AML-193 (cell line): ENCODE measurements at regions not wholly inside any gene's neighbourhood (a gene's known extent, or its start where the extent isn't known, plus 50 kb on each side); places are given as distances from the start of the nearest gene placed in this dataset.
A peak's percentile ranks its signal among the peaks of the same experiment; 100 is the strongest.
"Not testable (repeated sequence)": the region's sequence is repeated elsewhere in the genome, so short reads cannot be mapped to it uniquely, and the experiment has no call there.

Experiments used
- DNase-seq, 2 experiments: peaks; one replicate each; lab custom pipeline; 2025; lab: John Stamatoyannopoulos, UW

DNA sequence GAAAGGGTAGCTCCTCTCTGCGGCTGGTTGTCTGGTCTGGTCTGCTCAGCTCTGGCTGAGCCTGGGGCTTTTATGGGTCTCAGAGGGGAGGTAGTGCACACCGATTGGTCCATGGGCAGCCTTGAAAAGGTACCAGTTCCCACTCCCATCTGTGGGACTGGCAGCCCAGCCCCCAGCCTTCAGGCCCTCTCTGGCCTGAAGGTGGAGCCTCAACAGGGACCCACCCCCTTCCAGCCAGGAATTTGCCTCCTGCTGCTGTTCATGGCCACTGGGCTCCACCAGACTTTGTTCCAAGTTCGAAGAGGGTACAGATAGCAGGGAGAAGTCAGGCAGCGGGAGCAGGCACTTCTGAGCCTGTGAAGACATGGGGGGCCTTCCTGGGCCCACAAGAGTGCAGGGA is 165.3 kb upstream of the SLC27A6 start:
- DNase-seq, result no peak

DNA sequence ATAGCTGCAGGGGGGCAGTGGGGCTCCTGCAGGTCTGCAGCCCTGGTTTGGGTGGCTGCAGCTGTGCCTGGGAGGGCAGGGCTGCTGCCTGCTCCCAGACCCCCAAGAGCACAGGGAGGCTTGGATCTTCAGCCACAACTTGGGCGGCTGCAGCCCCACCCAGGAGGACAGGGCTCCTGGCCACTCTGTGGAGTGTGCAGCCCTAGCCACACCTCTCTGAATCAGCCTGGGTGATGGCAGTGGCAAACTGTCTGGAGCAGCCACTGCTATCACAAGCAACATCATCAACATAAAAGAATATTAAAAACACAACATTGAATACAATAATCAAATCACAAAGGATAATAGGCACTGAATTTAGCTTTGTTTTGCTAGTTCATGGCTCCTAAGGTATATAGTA is 164.9 kb upstream of the SLC27A6 start:
- DNase-seq, result no peak

DNA sequence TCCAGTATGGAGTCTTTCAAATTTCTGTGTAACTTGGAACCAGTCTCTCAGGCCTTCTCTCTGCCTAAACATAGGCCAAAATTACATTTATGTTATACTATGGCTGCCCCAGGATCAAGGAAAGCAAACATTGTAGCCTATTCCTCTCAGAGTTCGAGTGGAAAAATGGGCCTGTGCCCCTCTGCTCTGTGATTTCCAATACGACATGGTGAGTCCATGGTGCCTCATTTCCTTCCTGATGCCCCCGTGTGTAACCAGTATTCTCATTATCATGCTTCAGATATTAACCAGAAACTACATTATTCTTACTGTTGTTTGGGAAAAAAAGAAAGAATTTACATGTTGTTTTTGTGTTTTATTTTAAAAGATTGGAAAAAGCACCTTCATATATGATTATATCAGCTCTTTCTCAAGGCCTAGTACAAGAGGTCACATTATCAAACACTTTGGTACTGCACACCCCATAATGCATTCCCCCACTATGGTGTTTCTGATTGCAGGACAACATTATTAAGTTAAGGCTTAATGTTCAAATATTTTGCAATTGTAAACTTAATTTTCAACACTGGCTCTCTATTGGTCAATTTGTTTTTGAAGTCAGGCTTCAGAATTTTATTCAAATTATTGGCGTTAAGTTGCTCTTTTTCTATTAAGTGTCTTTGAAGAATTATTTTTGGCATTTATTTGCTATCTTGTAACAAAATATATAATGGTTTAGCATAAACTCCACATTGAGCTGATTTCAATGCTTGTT is 151.8 kb upstream of the SLC27A6 start:
- DNase-seq, result no peak

DNA sequence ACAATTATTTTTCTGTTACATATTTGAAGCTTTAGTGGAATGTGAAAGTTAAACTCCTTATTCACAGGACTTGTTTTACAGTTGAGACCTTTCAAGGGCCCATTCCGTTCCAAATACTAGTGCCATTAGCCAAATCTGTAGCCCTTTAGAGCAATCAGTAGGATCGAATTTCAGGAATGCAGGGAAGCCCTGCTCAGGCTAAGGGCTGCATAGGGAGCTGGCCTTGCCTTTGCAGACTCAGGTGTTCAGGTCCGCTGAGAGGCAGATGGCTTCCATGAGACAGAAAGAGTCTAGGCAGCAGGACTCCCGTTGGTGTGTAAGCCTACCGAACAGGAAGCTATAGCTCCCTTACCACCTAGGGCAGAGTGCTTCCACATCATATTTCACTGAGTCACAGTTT is 150.1 kb upstream of the SLC27A6 start:
- DNase-seq, result no peak

DNA sequence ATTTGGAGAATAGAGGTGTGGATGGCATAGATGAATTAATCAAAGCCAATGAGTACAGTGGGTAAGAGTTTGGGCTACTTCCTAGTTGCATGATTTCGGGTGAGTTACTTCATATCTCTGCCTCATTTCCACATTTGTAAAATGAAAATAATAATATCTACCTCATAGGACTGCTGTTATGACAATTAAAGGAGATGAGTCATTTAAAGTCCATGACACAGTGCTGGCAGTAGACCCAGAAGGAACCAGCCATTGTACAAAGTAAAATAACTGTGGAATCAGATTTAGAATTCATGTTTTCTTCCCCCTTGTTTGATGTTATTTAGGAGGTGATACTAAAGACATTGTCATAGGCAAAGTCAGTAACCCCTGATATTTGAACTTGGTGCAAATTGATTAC is 139.5 kb upstream of the SLC27A6 start:
- DNase-seq, result no peak

DNA sequence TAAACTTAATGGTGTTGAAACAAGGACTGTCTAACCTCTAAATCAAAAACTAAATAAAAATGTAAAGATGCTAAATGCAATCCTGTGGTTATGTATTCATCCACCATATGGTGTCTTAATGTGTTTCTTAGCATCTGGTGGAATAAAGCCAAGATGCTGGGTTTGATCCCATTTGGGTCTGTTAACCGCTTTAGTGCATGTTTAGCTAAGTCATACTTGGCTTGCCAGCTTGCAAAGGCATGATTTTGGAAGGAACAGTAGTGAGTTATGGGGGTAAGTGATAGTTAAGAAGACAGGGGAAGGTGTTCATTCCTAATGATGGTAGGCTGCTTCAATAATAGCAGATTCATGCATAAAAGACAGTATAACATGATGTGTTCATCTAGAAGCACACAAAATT is 139.0 kb upstream of the SLC27A6 start:
- DNase-seq, result no peak

DNA sequence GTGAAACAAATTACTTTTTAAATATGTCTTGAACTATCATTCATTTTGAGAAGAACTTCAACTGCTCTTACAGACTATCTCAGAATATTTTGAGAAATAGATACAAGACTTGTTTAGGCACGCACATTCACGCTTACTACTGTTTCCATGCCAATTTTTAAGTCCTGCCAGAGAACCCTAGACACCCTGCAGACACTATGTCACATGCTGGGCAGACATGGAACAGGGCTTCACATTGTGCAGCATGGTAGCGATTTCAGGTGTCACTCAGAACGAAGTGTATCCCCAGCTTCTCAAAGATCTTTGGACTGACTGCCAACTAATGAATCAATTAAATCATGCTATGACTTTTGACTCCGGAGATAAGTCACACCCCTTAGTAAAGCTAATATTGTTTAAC is 128.7 kb upstream of the SLC27A6 start:
- DNase-seq, result no peak

DNA sequence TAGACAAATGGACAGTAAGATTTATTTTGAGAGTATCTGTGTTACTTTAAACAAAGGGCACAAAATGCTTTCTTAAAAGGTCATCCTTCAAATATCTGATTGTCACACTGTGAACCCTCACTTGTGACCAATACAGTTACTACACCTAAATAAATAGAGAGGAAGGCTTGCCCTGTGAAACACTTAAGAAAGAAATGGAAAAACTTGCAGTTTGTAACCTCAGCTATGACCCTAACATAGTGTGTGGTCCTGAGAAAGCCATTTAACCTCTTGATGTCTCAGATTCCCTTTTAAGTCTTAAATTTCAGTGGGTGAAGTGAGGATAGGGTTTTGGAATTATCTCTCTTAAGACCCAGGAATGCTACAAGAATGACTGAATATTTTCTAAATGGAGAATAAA is 126.7 kb upstream of the SLC27A6 start:
- DNase-seq, result no peak

DNA sequence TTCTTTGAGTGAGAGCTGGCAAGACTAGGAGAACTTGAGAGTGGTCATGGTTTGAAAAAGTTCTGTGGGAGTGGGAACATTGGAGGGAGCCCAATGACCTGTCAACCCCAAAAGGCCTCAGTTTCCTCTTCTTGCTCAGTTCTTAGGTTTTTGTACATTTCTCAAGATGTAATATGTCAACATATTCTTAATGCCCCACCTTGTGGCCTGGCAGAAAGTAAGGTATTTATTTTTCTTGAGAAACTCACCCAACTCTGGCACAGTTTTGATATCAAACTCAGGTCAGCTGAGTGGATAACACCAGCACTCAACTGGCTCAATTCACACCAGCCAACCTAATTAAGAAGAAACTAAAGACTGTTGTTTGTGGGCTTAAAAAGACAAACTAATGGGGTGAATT is 123.0 kb upstream of the SLC27A6 start:
- no peak for DNase-seq

DNA sequence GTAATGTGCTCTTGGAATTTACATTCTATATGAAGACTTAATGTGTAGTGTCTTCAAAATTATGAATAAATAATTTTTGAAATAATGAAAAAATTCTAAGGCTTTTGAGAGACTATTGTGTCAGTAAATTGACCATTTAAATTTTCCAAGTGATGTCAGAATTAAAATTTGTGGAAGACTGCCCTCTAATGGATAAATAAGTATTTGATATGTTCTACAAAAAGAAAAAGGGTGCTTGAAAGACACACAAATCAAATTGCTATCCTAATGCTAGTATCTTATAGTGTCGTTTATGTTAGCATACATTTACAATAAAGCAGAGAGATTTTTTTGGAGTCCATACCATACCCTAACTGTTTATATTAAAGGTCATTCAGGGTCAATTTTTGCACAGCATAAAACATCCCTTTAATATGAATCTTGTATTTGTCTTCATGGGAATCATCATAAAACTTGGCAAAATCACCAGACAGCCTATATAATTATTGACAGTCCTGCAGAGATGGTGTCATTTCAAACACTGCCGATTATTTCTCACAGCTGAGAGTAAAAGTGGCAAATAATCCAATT is 120.8 kb upstream of the SLC27A6 start:
- DNase-seq, result peak; percentile 15 to 30

DNA sequence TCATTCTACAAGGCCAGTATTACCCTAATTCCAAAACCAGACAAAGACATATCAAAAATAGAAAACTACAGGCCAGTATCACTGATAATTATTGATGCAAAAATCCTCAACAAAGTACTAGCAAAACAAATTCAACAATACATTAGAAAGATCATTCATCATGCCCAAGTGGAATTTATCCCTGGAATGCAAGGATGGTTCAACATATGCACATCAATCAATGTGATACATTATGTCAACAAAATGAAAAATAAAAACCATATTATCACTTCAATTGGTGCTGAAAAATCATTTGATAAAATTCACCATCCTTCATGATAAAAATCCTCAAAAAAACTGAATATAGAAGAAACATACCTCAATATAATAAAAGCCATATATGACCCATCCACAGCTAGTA is 115.2 kb upstream of the SLC27A6 start:
- no peak for DNase-seq

DNA sequence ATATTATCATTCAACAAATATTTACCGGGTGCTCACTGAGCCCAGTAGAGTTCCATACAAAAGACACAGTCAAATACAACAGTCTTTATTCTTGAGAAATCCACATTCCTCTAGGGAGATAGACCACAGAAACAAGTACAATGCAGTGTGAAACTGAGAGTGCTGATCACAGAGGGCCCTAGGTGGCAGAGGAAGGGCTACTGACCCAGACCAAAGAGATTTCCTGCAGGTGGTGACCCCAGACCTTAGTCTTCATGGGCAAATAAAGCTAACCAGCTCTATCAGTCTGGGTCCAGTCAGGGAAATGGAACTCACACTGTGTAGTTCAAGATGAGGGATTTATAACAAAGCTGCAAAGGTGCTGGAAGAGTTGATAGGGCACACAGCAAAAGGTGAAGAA is 110.4 kb upstream of the SLC27A6 start:
- no peak for DNase-seq

DNA sequence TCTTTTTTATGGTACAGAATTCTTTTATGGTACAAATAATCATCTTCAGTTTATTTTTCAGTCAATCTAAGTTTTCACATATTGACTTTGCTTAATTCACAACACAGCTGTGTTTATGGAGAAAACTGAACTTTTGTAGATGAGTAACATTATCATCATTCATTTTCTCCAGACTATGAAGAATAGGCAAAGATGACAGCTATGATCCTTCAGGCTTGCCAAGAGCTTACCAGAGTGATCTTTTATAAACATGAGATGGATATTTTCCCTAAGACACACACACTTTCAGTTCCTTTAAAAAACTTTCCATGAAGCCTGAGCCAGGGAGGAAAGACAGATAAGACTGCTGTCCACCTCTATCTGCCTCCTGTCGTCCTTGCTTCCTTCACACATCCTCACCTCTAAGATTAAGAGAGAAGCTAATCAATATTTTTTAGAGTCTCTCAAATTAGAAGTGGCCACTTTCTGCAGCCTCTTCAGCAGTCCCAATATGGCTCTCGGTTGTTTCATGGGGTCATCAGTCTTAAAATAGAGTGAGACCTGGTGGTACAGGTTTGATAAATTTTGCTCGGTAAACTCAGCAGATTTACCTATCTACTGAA is 108.1 kb upstream of the SLC27A6 start:
- no peak for DNase-seq

DNA sequence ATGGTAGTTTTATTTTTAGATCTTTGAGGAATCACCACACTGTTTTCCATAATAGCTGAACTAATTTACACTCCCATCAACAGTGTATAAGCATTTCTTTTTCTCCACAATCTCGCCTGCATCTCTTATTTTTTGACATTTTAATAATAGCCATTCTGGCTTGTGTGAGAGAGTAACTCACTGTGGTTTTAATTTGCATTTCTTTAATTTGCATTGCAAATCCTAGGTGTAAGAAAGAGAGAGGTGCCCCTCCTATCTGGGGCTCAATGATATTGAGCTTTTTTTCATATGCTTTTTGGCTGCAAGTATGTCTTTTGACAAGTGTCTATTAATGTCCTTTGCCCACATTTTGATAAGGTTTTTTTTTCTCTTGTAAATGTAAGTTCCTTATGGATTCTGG is 106.3 kb upstream of the SLC27A6 start:
- DNase-seq, result no peak

DNA sequence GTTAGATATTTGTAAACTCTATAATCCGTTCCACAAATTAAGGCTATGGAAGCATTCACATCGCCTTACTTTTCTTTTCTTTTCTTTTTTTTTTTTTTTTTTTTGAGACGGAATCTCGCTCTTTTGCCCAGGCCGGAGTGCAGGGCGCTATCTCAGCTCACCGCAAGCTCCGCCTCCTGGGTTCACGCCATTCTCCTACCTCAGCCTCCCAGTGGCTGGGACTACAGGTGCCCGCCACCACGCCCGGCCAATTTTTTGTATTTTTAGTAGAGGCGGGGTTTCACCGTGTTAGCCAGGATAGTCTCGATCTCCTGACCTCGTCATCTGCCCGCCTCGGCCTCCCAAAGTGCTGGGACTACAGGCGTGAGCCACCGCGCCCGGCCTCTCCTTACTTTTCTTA is 104.1 kb upstream of the SLC27A6 start:
- not testable (repeated sequence) for DNase-seq

DNA sequence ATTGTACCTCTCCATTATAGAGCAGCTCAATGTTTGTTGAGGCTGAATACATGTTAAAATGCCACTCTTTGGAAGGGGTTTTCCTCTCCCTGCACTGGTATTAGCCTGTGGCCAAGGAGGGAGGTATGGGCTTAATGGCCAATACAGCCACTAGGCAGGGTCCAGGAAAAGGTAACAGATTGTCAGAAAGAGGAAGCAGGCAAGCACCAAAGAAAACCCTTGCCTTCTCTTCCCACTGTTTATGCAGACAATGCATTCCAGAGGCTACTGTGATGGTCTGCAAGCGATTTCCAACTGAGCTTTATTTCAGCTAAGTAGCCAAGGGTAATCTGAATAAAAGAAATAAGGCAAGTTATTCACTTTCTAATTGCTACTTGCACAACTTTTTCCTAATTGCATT is 95.3 kb upstream of the SLC27A6 start:
- DNase-seq, result no peak

DNA sequence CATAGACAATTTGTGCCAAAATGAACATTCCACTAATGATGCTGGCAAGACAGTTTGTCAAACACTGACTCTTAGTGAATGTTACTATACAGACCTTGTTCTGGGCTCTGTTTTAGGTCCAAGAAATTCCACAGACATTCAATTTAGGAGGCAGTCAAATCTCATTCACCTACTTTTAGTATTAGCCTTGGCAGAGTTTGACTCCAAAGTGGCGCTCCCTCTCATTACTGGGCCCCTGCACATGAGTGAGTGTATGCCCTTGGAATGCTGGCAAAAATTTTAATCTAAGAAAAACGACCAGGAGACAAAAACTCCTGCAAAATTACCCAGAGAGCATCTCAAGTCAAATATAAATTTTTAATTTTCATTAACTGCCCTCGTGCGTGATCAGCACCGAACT is 94.9 kb upstream of the SLC27A6 start:
- no peak for DNase-seq

DNA sequence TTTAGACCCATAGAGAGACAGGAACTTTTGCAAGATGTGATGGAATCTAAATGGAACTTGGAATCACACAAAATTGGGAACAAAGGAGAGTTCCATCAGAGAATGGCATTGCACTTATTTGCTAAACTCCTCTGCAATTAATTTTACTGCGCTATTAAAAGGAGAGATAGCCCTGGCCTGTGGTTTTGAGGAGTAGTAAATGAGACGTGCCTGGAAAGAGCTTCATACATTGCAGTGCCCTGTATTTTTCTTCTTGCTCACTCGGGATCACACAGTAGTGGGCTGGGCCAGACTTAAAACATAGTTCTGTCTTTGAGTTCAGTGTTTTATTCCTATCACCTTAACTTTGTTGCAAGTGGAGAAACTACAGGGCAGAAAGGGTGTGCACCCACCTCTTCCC is 94.4 kb upstream of the SLC27A6 start:
- DNase-seq, result no peak

DNA sequence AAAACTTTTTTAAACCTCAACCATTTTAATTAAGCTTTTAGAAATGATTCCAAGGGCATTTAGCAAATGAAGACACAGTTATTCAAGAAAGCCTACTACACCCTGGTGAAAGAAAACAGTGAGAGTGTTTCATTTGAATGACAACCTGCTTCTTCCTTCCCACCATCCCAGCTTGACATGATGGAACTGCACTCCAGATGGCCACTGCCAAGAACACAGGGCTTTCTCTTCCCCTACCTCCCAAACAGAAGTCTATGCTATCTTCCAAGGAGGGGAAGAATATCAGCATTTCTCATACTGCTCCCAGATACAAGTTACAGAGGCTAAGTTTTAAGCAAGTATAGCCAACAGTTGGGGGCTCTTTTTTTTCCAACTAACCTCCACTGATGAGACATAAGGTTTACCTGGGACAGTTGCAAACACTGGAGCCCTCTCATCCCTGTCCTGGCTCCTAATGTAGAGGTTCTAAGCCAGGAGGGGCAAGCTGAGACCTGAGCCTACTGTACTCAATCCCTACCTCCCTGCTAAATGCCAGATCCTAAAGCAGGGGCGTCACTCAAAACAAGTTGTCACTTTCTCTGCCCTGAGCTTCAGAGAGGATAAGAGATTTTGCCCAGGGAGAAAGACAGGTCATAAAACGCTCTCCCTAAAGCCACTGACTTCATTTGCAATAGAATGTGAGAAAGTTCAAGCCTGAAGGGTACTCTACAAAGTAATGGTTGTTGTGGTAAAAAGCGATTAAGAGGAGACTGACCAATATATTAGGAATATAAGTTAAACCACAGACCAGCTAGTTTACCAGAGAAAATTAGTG is 88.5 kb upstream of the SLC27A6 start:
- no peak for DNase-seq

DNA sequence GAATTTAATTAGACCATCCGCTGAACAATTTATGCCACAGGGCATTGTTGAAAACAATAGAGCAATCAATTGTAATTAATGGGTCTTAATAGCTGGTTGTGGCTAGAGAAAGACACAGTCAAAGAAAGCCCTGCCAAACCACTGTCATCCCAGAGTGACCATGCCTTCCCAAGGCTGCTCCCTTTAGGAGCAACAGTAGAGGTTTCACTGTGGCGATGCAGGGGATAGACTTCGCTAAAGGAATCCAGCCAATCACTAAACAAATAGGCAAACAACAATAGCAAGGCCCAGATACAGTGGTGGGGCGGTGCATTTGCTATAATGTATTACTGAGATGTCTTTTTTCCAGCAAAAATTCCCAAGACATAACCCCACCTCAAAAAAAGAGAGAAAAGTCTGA is 87.8 kb upstream of the SLC27A6 start:
- no peak for DNase-seq

DNA sequence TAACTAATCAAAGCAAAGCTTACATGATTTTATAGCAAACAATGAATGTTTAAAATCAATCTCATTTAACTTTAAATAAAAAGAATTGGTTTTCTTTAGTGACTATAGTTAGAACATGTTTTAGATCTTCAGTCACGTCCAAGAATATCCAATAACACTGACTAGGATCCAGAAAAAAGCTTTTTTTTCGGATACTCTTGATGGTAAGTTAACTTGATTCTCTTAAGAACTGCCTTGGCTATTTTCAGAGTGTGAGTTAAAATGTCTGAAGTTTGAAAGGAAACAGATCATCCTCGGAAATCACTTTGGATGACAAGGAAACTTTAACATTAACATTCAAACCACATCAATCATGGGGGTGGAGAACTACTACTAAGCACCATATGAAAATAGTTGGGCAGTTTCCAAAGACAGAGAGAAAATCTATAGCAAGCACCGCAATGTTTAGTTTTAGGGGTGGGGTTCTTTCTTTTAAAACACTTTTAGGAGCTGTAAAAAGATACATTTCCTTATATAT is 83.7 kb upstream of the SLC27A6 start:
- DNase-seq, result no peak

DNA sequence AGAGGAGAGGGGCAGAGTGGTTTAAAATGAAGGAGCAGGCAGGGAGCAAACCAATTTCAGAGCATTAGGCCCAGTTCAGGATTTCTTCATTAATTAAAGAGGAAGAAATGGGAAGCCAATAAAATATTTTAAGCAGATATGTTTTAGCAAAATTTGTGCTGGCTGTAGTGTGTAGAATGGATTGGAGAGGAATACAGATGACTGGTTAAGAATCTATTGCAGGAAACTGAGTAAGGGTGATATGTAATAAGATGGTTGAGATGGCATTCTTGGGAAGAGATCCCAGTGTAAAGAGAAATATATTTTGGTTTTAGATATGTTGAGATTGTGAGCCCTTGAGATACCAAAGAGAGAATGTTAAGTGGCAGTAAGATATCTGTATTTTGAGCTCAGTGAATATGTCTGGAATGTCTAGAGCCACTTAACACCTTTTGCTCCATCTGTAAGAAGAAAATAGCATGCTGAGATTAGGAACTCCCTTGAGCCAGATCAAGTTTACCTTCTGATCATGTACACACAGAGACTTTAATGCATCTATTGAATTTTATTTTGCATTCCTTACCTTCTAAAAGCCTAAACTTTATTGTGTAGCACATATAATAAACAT is 79.5 kb upstream of the SLC27A6 start:
- no peak for DNase-seq
